Neutrophil (primary cell): ENCODE measurements at regions not wholly inside any gene's neighbourhood (a gene's known extent, or its start where the extent isn't known, plus 50 kb on each side); places are given as distances from the start of the nearest gene placed in this dataset.

Experiments used
- H3K27ac ChIP-seq: fragments of 200-600 bp; sonication (generic); 2 replicates; pipeline ENCODE4 v1.5.1; 2016; ENCODE audit warnings: mild to moderate bottlenecking, moderate library complexity
- H3K27me3 ChIP-seq: fragments of 200-600 bp; sonication (generic); 2 replicates; pipeline ENCODE4 v1.6.0; 2016; ENCODE audit warnings: mild to moderate bottlenecking
- H3K36me3 ChIP-seq: fragments of 200-600 bp; sonication (generic); 2 replicates; pipeline ENCODE4 v1.5.1; 2017
- H3K4me1 ChIP-seq, 2 experiments: fragments of 200-600 bp in 1 of 2; sonication (generic) in 1 of 2; 1 replicate in 1 of 2; 2 replicates in 1 of 2; pipeline versions ENCODE4 v1.5.1 to v1.6.1; 2013 to 2016; ENCODE audit warnings: low read depth in 1 of 2, low read length in 1 of 2, mild to moderate bottlenecking in 1 of 2, moderate library complexity in 1 of 2; ENCODE audit not compliant: control insufficient read depth in 1 of 2, insufficient read depth in 1 of 2
- H3K4me3 ChIP-seq, 2 experiments: fragments of 200-600 bp in 1 of 2; sonication (generic) in 1 of 2; 1 replicate in 1 of 2; 2 replicates in 1 of 2; pipeline ENCODE4 v1.5.1; 2013 to 2016; ENCODE audit warnings: low read depth in 1 of 2, low read length in 1 of 2, mild to moderate bottlenecking in 1 of 2, moderate library complexity in 1 of 2
- H3K9me3 ChIP-seq: fragments of 200-600 bp; sonication (generic); 2 replicates; pipeline ENCODE4 v1.5.1; 2016
- CTCF ChIP-seq: fragments of 200-600 bp; sonication (generic); IDR thresholded peaks from 2 replicates; pipeline ENCODE4 v1.5.1; 2016; ENCODE audit warnings: antibody characterized with exemption

GRCh38 chr14:98961191-98961590 lies 310.8 kb downstream of the BCL11B start:
- no peak overlapping the region for H3K4me3 ChIP-seq
- H3K36me3 ChIP-seq, result no peaks in the 10 kb centered on the region
- no peaks in the 10 kb centered on the region for H3K27me3 ChIP-seq
- no peaks in the 10 kb centered on the region for H3K9me3 ChIP-seq
- no peak for TF ChIP-seq CTCF
- H3K4me1 ChIP-seq, result peaks cover 0 to 10% of the 10 kb centered on the region in 2 experiments
- H3K27ac ChIP-seq, result no peak overlapping the region

- Histone ChIP-seq H3K4me1 (peaks cover 0 to 9% of the 10 kb centered on the region in 2 experiments), H3K27ac (no peak overlapping the region), H3K9me3 (no peaks in the 10 kb centered on the region), H3K36me3 (no peaks in the 10 kb centered on the region), H3K4me3 (no peak overlapping the region), H3K27me3 (no peaks in the 10 kb centered on the region)
- TF ChIP-seq CTCF, result no peak
Observed at GRCh38 chr14:98962118-98962517, 309.9 kb downstream of the BCL11B start.

DNA sequence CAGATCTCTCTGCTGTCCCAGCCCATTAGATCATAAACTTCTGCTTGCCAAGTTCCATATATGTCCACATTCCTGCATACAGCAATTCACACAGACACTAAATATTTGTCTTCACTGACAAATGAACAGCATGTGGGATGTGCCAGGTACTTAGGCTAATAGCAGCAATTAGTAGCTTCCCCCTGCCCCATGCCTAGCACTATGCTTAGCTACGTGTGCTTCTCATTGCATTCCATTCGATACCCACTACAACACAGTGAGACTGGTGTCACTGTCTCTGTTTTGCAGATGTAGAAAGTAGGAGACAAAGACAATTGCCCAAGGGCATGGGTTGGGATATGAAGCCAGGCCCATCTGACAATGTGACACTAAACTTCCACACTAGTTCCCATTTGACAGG lies 308.4 kb downstream of the BCL11B start:
- Histone ChIP-seq H3K27ac (peak overlapping the region; percentile 44), H3K36me3 (no peaks in the 10 kb centered on the region), H3K9me3 (no peaks in the 10 kb centered on the region), H3K4me1 (no peaks in the 10 kb centered on the region), H3K4me3 (no peak overlapping the region), H3K27me3 (no peaks in the 10 kb centered on the region)
- TF ChIP-seq CTCF, result no peak

- no peak for TF ChIP-seq CTCF
- H3K36me3 ChIP-seq, result no peaks in the 10 kb centered on the region
- no peak overlapping the region for H3K4me3 ChIP-seq
- no peaks in the 10 kb centered on the region for H3K27me3 ChIP-seq
- H3K9me3 ChIP-seq, result no peaks in the 10 kb centered on the region
- no peaks in the 10 kb centered on the region for H3K4me1 ChIP-seq
- H3K27ac ChIP-seq, result no peak overlapping the region
Observed at GRCh38 chr14:98964171-98964570, 307.8 kb downstream of the BCL11B start.

DNA sequence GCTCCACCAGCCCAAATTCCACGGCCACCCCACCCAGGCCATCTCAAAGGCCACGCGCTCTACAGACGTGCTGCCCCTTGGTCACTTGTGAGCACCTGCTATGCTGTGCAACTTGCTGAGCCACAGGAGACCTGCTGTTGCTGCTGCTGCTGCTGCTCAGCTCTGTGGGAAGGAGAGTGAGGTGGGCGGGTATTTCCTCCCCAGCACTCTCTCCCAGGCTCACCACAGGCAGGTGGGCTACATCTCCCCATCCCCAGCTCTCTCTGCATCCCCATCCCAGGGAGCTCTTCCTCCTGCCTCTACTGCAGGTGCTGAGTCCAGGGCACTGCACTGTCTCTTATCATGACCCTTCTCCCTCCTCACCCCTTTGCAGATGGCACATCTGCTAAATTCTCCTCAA lies 306.9 kb downstream of the BCL11B start:
- Histone ChIP-seq H3K4me1 (no peaks in the 10 kb centered on the region), H3K4me3 (no peak overlapping the region), H3K27ac (no peak overlapping the region), H3K36me3 (no peaks in the 10 kb centered on the region), H3K27me3 (no peaks in the 10 kb centered on the region), H3K9me3 (no peaks in the 10 kb centered on the region)
- no peak for TF ChIP-seq CTCF

DNA sequence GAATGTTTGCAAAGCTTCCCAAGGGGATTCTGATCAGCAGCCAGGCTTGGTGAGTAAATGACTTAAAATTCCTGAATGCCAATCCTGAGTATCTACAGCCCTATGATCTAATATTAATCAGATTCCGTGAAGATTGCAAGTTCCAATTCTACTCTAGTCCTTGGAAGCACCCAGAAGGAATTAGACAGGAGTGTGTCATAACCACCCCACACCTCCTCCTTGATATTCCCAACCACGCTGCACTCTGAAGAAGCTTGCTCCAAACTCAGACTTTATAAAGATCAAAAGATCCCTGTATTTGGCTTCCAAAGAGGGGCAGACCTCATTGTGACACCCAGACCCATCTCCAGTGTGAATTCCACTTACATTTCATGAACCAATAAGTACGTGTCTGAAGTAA lies 306.0 kb downstream of the BCL11B start:
- Histone ChIP-seq H3K9me3 (no peaks in the 10 kb centered on the region), H3K4me1 (no peaks in the 10 kb centered on the region), H3K27me3 (peaks cover 3% of the 10 kb centered on the region), H3K36me3 (no peaks in the 10 kb centered on the region), H3K4me3 (no peak overlapping the region), H3K27ac (no peak overlapping the region)
- no peak for TF ChIP-seq CTCF
